ENCODE measurements at regions not wholly inside any gene's neighbourhood (a gene's known extent, or its start where the extent isn't known, plus 50 kb on each side); places are given as distances from the start of the nearest gene placed in this dataset.

GRCh38 chr9:87259543-87260518 lies 237.8 kb upstream of the DAPK1 start:
- DNase-seq = no peak
- peak in 1 of 2 donors; percentile 44 for ATAC-seq
- intact Hi-C loops (cut with DNase I) = no loop called here

- ATAC-seq (no peak), DNase-seq (no peak)
- intact Hi-C loops (cut with DNase I) = no loop called here
Observed at GRCh38 chr9:87263291-87263690, 234.4 kb upstream of the DAPK1 start.

- intact Hi-C loops (cut with DNase I) = no loop called here
- DNase-seq (no peak), ATAC-seq (no peak)
Observed at GRCh38 chr9:87266697-87267096, 231.0 kb upstream of the DAPK1 start.

GRCh38 chr9:87267251-87268070 lies 230.2 kb upstream of the DAPK1 start:
- peak; percentile 54 for DNase-seq
- intact Hi-C loops (cut with DNase I) = no loop called here
- ATAC-seq = peak; percentile 78 to 91

- intact Hi-C loops (cut with DNase I) = no loop called here
- DNase-seq (no peak), ATAC-seq (no peak)
Observed at GRCh38 chr9:87269296-87270176, 228.1 kb upstream of the DAPK1 start.

- DNase-seq (peak; percentile 35), ATAC-seq (peak; percentile 20 to 50)
- intact Hi-C loops (cut with DNase I) = no loop called here
Observed at GRCh38 chr9:87270221-87270847, 227.3 kb upstream of the DAPK1 start.

GRCh38 chr9:87270848-87271234 lies 226.8 kb upstream of the DAPK1 start:
- intact Hi-C loops (cut with DNase I) = no loop called here
- DNase-seq (no peak), ATAC-seq (no peak)

- DNase-seq (no peak), ATAC-seq (no peak)
- intact Hi-C loops (cut with DNase I) = no loop called here
Observed at GRCh38 chr9:87271696-87272477, 225.8 kb upstream of the DAPK1 start.

- intact Hi-C loops (cut with DNase I) = no loop called here
- ATAC-seq = no peak
- DNase-seq = no peak
Observed at GRCh38 chr9:87275047-87275725, 222.5 kb upstream of the DAPK1 start.

- DNase-seq (no peak), ATAC-seq (peak in 1 of 2 donors; percentile 26)
- intact Hi-C loops (cut with DNase I) = no loop called here
Observed at GRCh38 chr9:87276327-87276841, 221.3 kb upstream of the DAPK1 start.

- no peak for ATAC-seq
- no peak for DNase-seq
- intact Hi-C loops (cut with DNase I) = no loop called here
Observed at GRCh38 chr9:87276851-87277261, 220.8 kb upstream of the DAPK1 start.

GRCh38 chr9:87277346-87277745 lies 220.3 kb upstream of the DAPK1 start:
- ATAC-seq (no peak), DNase-seq (no peak)
- intact Hi-C loops (cut with DNase I) = no loop called here

GRCh38 chr9:87278971-87279733 lies 218.5 kb upstream of the DAPK1 start:
- DNase-seq = no peak
- intact Hi-C loops (cut with DNase I) = no loop called here
- no peak for ATAC-seq

GRCh38 chr9:87280421-87280820 lies 217.2 kb upstream of the DAPK1 start:
- ATAC-seq = no peak
- intact Hi-C loops (cut with DNase I) = no loop called here
- no peak for DNase-seq

GRCh38 chr9:87282538-87282937 lies 215.1 kb upstream of the DAPK1 start:
- DNase-seq (no peak), ATAC-seq (no peak)
- intact Hi-C loops (cut with DNase I) = no loop called here

GRCh38 chr9:87283585-87283984 lies 214.1 kb upstream of the DAPK1 start:
- DNase-seq (no peak), ATAC-seq (no peak)
- intact Hi-C loops (cut with DNase I) = no loop called here
